ENCODE measurements at regions not wholly inside any gene's neighbourhood (a gene's known extent, or its start where the extent isn't known, plus 50 kb on each side); places are given as distances from the start of the nearest gene placed in this dataset.

DNA sequence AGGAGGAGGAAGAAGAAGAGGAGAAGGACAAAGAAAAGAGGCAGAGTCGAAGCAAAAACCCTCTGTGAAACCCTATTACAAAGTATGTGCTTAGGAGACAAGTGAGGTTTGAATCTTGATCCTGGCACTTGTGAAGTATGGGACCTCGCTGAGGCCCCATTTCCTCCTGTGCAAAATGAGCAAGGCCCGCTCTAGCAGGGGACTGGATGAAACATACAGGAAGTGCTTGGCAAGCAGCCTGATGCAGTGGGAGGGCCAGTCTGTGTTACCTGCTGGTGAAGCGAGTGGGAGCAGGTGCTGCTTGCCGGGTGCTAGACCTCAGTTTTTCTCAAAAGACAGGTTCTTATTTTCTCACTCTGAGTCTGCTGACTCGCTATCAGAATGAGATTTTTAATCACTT is 150.4 kb downstream of the JCAD start:
- TF ChIP-seq CTCF (conservative IDR thresholded peaks at IDR 0.05; ENCODE audit: low read depth, low read length): no peak
- no peak for TF ChIP-seq EZH2 (IDR thresholded peaks at IDR 0.05; ENCODE audit: low read length, unreplicated experiment)
- TF ChIP-seq EZH2phosphoT487 (IDR thresholded peaks at IDR 0.05; ENCODE audit: borderline replicate concordance, low read length): no peak
